Pons (tissue), 1 donor: ENCODE measurements at regions not wholly inside any gene's neighbourhood (a gene's known extent, or its start where the extent isn't known, plus 50 kb on each side); places are given as distances from the start of the nearest gene placed in this dataset.
"Not testable (repeated sequence)": the region's sequence is repeated elsewhere in the genome, so short reads cannot be mapped to it uniquely, and the experiment has no call there.

Source experiments
- DNase-seq: peaks from one replicate; pipeline ENCODE4 v3.0.0-alpha.2; 2016; ENCODE audit warnings: low spot score

DNA sequence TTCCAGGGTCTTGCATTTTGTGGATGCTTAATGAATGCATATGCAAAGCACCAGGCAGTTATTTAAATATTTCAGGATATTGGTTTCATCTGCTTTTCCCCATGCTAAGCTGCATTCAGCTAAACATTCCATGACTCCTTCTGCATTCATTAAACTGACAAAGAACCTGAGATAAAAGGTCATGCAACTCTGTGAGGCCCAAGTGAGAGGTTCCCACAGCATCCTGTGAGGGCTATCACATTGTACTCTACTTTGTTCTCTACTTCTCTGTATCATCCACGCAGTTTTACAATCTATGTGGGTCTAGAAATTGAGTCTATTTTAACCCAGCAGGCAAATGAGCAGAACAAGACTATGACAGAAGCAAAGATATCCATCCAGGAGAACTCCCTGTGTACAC, 86.4 kb upstream of the PRSS16 start:
- DNase-seq, result no peak

DNA sequence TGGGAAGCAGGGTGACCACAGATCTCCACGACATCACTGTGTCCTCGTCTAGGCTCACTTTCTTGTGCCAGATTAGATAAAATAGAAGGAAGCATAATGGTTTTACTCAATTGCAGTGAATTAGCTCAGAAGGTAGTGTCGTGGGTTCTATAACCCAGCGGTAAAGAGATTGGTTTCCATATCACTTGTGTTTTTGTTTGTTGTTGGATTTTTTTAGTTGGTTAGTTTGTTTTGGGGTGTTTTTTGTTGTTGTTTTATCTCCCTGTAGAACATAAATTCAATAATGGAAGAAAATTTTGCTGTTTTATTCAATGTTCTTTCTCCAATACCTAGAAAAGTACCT, 85.9 kb upstream of the PRSS16 start:
- no peak for DNase-seq

DNA sequence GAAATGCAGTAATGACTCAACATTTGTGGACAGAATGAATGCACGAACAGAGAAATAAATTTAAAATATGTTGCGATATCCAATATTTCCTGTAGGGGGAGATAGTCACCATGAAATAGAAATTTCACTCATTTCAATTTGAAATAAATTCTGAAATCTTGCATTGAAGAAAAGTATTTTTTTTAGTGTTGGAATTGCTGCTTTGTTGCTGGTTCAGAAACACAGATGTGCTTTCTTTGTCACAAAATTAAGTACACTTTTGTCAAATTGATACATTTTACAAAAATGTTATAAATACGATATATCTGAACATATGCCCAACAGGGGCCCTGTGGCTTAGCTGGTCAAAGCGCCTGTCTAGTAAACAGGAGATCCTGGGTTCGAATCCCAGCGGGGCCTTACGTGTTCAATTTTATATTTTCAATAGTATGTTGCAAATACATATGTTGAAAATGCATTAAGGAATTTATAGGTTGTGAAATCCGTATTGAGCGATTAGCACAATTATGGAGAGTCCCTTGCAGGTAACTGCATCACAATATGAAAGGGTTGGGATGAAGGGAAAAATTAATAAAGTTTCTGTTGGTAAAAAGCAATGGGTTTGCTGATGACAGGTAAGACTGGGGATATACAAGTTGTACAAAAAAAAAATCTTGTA, 85.4 kb upstream of the PRSS16 start:
- DNase-seq, result peak; percentile 78

DNA sequence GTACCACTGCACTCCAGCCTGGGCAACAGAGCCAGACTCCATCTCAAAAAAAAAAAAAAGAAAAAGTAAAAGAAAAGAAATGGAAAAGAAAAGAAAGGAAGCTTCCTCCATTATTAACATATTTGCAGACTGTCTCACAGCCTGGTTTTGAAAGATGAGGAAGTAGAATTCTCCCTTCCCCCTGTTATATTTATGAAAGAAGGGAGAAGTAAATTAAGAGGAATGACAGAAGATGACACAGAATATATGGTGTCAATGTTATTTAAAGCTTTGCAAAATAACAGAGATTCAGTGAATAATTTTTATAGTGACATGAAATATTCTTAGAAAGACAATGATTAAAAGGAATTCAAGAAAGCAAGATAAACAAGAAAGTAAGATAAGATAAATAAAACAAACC, 83.7 kb upstream of the PRSS16 start:
- no peak for DNase-seq

DNA sequence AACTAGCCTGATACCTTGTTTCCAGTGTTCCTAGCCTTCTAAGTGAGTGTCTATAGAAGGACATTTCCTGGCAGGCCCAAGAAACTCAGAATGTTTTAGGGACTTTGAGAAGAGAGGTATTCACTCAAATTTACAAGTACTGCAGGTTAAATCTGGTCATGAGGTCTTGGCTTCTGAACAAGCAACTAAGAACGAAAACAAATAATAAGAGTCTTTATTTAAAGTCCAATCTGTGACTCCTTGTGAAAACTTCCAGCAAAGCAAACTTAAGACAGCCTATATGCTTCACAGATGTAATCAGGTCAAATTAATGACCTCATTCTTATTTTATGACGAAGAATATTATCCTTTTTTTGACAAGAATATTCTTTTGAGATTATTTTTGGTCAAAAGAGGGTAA, 79.4 kb upstream of the PRSS16 start:
- DNase-seq, result no peak

DNA sequence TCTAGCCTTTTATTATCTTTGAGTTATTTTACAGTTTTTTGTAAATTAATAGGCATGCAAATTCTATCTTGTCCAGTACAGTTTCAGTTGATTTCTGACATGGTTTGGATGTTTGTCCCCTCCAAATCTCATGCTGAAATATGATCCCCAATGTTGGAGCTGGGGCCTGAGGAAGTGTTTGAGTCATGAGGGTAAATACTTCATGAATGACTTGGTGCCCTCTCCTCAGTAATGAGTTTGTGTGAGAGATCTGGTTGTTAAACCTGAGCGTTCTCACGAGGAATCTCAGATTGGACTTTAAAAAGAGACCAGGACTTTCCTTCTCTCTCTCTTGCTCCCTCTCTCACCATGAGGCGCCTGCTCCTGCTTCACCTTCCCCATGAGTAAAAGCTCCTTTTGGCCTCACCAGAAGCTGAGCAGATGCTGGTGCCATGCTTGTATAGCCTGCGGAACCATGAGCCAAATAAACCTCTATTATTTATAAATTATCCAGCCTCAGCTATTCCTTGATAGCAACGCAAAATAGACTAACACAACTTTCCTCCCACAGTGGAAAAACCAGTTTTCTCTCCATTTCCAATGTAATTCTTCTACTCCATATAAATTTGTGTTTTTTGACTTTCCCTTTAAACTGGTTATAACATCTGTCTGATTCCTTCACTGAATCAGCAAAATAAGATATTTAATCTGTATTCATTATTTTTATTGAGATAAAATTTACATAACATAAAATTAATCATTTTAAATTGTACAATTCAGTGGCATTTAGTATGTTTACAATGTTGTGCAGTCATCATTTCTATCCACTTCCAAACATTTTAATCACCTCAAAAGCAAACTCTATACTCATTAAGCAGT, 78.7 kb upstream of the PRSS16 start:
- DNase-seq, result no peak

DNA sequence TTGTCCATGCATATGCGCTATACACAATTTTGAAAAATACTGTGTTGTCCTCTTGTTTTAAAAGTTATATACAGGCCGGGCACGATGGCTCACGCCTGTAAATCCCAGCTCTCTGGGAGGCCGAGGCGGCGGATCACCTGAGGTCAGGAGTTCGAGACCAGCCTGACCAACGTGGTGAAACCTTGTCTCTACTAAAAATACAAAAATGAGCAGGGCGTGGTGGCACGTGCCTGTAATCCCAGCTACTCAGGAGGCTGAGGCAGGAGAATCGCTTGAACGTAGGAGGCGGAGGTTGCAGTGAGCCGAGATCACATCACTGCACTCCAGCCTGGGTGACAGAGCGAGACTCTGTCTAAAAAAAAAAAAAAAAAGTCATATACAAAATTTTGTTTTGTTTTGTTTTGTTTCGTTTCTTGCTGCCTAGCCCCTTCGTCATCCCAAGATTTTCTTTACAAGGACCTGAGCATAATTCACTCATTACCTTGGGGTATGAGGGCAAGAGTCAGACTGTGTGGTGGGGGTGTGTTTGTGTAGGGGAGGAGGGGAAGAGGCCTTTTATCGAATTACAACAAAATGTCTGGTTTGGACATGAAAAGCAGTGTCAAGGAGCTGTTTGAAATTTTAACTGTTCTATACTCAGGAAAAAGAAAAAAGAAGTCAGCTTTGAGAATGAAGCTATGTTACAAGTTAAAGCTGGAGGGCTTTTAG, 74.8 kb upstream of the PRSS16 start:
- DNase-seq, result not testable (repeated sequence)

DNA sequence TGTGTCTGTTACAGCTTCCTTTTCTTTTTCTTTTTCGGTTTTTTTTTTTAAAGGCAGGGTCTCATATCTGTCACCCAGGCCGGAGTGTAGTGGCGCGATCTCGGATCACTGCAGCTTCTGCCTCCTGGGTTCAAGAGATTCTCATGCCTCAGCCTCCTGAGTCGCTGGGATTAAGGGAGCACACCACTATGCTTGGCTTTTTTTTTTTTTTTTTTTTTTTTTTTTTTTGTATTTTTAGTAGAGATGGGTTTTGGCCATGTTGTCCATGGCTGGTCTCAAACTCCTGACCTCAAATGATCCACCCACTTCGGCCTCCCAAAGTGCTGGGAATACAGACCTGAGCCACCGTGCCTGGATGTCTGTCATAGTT, 74.3 kb upstream of the PRSS16 start:
- DNase-seq, result not testable (repeated sequence)

DNA sequence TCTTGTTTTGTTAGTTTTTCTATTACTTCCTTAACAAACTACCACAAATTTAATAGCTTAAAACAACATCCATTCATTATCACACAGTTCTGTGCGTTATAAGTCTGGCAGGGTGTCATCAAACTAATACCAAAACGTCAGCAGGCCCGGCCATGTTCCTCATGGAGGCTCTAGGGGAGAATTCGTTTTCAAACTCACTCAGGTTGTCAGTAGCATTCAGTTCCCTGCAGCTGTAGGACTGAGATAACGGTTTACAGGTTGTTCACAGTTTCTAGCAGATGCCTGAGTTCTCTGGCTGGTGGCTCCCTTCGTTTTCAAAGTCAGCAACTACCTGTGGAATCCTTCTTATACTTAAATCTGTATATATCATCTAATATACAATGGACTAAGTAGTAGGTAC, 72.5 kb upstream of the PRSS16 start:
- DNase-seq, result no peak

DNA sequence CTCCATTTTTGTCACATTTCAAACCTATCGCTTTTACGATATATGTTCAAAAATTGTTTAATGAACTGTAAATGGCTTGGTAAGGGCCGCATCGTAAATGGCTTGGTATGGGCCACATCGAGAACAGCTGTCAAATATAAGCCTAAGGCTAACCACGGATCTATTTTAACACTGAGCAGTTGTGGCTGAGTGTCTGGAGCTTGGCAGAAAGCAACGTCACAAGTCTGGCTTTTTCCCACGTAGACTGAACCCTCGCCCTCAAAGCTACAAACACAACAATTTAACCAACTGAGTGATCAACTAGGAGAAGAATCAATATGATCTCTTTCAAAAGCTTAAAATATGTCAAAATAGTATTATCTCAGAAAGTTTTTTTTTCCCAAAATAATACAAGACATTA, 71.4 kb upstream of the PRSS16 start:
- no peak for DNase-seq

DNA sequence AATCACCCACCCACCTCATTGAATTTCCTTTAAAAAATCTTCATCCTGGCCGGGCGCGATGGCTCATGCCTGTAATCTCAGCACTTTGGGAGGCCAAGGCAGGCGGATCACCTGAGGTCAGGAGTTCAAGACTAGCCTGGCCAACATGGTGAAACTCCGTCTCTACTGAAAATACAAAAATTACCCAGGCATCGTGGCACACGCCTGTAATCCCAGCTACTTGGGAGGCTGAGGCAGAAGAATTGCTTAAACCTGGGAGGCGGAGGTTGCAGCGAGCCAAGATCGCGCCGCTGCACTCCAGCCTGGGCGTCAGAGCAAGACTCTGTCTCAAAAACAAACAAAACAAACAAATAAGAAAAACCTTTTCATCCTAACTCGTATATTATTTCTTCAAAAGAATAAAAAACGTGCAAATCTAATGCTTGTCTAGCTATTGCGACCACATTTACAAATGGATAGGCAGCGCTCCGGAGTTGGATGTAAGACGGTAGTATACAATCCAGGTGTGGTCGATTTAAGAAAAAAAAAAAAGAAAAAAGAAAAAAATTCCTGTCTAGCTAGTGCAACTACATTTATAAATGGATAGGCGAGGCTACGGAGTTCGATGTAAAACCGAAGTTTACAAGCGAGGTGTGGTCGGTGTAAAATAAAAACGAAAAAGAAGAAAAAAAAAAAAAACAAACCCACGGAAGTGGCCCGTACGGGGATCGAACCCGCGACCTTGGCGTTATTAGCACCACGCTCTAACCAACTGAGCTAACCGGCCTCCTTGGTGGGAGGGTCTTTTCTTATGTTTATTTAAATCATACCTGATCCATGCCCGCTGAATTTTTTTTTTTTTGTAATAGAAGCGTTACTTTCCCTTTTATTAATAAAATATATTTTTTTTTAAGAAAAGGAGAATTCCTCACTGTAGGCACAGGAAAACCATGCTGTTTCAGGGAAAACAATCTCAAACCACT, 70.7 kb upstream of the PRSS16 start:
- DNase-seq, result peak; percentile 59

DNA sequence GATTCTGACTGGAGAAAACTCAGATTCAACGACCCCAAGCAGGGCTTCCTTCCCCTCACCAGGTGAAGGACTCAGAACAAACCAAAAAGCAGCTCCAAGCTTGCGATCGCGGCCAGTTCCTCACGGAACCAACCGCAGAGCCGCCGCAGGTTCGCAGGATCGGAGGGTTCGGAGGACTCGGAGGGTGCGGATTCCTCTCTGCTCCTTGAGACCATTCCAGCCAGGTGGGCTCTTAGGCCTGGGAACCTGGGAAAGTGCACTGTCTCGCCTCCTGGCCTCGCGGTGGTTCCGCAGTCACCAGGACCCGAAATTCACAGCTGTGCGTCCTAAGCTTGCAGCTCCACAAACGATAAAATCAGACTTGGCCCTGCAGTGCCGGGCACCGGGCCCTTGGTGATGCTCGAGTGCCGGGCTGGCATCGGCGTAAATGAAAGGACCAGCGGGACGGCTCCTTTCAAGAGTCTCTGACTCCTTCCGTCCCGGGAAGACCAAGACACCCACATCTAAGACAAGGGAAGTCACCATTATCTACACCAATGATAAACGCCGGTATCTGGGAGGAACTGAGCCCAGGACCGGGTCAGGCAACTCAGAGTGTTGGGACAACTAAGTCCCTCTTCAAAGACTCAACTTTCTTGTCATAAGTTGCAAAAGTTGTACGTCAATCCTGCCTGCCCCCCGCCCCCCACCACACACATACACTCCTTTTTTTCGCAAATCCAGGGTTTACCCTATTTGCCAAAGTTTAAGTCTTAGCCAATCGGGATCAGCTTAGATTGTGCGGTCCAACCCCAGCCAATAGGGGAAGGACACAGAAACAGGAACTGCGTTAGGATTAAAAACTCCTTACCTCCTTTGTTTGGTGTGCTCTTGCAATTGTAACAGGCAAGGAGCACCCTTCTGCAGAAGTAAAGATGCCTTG, 69.8 kb upstream of the PRSS16 start:
- peak; percentile 80 for DNase-seq

DNA sequence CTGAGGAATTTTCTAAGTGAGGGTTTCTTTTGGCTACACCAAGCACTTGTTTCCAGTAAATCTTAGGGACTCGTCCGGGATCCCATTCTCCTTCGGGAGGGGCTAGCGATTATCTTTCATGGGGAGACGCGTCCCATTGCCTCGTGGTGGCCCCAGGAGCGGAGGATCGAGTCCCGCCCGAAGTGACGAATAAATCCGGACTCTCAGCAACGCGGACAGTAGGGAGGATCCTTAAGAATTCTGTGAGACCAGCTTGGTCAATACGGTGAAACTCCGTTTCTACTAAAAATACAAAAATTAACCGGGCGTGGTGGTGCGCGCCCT, 69.1 kb upstream of the PRSS16 start:
- no peak for DNase-seq

DNA sequence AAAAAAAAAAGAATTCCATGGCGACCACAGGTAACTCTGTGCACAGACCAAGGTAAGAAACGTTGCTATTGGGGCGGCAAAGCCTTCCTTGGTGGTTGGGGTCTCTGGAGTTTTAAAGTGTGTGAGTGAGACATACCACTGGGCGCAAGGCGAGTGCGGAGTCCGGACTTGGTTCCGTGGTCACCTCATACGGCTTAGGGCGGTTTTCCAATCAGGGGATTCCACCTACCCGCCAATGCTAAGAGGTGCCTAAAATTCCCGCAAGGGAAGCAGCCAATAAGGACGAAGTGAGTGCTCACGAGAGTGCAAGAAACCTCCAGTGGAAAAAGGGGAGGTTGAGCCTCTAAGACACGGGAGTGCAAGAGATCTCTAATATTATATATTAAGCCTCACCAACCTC, 68.6 kb upstream of the PRSS16 start:
- DNase-seq, result no peak

DNA sequence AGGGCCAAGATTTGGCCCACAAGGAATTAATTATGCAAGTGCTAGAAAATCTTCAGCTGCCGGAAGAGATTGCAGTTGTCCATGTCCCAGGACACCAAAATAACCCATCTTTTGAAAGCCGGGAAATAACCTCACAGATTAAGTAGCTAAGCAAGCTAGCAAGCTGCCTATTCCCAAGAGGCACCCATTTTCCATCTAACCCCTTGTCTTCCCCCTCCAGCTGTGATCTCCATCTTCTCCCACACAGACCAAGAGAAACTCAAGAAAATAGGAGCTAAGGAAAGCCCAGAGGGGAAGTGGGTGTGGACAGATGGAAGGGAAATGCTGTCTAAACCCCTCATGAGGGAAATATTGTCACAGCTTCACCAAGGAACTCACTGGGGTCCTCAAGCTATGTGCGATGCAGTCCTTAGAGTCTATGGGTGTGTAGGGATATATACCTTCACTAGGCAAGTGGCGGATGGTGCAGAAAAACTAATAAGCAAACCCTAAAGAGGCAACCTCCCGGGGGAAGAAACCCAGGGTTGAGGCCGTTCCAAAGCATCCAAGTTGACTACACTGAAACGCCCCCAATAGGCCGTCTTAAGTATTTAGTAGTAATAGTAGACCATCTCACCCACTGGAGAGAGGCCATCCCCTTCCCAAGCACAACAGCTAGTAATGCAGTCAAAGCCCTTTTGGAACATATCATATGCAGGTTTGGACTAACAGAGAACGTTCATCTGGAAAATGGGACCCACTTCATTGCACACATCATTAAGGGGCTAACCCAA, 64.3 kb upstream of the PRSS16 start:
- no peak for DNase-seq

DNA sequence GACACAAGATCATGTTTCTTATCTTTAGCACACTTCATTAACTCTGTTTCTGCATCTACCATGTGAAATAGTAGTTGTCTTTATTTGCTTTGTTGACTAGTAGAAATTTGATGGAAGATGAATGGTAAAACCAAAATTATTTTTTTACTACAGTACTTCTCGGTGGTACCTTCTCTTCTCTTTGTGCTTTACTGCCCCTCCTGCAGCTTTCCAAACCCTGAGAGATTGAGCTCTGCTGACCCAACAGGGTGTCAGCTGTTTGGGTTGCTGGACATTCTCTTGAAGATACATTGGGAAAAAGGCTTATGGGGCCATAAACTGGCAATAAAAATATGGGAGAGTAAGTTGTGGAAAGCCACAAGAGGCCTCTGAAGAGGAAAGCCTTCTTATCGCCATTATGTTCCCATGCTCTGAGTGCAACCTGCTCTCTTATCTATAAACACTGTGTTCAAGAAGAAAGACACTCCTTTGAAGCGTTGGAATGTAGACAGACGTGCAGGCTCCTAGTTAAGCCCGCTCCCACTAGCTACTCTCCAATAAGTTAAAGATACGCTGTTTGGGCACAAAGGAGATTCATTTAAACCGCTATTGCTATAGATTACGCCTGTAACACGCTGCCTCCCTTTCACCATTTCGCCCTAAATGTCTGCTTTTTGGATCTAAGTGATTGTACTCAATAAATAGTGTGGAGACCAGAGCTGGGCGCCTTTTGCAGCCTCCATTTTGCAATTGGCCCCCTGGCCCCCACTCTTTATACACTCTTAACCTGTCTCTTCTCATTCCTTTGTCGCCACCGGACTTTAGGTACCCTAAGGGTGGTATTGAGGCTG, 60.1 kb upstream of the PRSS16 start:
- DNase-seq, result no peak

DNA sequence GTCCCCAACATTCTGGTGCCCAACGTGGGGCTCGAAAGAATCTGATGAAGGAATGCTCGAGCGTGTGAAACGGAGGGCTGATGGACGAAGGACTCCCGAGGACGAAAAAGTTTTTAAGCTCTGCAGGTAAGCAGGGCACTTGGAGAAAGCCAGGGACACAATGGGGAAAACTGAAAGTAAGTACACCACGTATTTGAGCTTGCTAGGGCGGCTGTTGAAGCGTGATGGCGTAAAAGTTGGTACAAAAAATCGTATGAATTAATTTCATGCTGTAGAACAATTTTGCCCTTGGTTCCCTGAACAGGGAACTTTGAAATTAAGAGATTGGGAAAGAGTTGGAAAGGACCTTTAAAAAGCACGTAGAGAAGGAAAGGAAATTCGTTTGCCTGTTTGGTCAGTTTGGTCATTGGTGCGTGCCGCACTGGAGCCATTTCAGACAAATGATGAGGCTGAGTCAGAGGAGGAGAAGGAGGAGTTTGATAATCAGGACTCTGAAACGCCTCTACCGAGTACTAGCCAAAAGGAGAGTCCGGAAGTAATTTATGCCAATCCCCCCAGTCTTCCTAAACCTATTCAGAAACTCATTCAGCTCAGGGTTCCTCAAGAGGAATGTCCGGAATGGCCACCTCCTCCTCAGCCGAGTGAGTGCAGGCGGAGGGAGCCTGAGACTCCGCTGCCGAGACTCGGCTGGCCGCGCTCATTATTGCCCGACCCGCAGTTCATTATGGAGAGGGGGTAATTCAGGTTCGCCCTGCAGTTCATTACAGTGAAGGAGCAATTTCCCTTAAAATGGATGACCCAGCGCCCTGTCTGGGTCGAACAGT, 59.2 kb upstream of the PRSS16 start:
- peak; percentile 38 for DNase-seq

DNA sequence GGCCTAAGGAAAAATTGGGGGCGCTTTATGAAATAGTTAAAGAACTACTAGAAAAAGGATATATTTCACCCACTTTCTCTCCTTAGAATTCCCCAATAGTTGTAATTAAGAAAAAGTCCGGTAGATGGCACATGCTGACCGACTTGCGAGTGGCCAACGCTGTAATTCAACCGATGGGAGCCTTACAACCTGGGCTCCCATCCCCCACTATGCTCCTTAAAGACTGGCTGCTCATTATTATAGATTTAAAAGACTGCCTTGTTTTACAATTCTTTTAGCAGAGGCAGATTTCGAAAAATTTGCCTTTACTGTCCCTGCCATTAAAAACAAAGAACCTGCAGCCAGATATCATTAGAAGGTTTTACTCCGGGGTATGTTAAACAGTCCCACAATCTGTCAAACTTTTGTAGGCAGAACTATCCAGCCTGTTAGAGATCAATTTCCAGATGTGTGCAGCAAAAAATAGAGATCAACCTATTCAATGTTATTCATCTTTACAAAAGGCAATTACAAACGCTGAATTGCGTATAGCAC, 58.5 kb upstream of the PRSS16 start:
- DNase-seq, result peak; percentile 78
